ENCODE measurements at regions not wholly inside any gene's neighbourhood (a gene's known extent, or its start where the extent isn't known, plus 50 kb on each side); places are given as distances from the start of the nearest gene placed in this dataset.
"Not testable (repeated sequence)": the region's sequence is repeated elsewhere in the genome, so short reads cannot be mapped to it uniquely, and the experiment has no call there.

GRCh38 chr4:124455671-124456070 is 256.9 kb downstream of the ANKRD50 start:
- Mint-ChIP-seq H3K36me3 (no peaks in the 10 kb centered on the region), H3K9me3 (peaks cover 2 to 11% (median 4%) of the 10 kb centered on the region in 6 donors), H3K27me3 (ENCODE audit: low read depth in 3 of 3) (peaks cover 0 to 2% (median 0%) of the 10 kb centered on the region in 3 donors), H3K27ac (no peak overlapping the region), H3K4me3 (no peak overlapping the region), H3K4me1 (no peaks in the 10 kb centered on the region)
- no peak for DNase-seq

GRCh38 chr4:124459196-124459940 is 253.2 kb downstream of the ANKRD50 start:
- Mint-ChIP-seq H3K4me3 (no peak overlapping the region), H3K27ac (no peak overlapping the region), H3K9me3 (peaks cover 11 to 31% (median 18%) of the 10 kb centered on the region in 6 donors), H3K4me1 (no peaks in the 10 kb centered on the region), H3K36me3 (peaks cover 0 to 3% (median 3%) of the 10 kb centered on the region in 3 donors), H3K27me3 (ENCODE audit: low read depth in 3 of 3) (peaks cover 0 to 2% (median 2%) of the 10 kb centered on the region in 3 donors)
- DNase-seq, result no peak

GRCh38 chr4:124459941-124460310 is 252.6 kb downstream of the ANKRD50 start:
- no peak for DNase-seq
- Mint-ChIP-seq H3K4me3 (no peak overlapping the region), H3K27ac (no peak overlapping the region), H3K36me3 (peaks cover 0 to 3% (median 3%) of the 10 kb centered on the region in 3 donors), H3K9me3 (peaks cover 11 to 31% (median 19%) of the 10 kb centered on the region in 6 donors), H3K4me1 (no peaks in the 10 kb centered on the region), H3K27me3 (ENCODE audit: low read depth in 3 of 3) (peaks cover 0 to 2% (median 2%) of the 10 kb centered on the region in 3 donors)

GRCh38 chr4:124461592-124461991 is 250.9 kb downstream of the ANKRD50 start:
- not testable (repeated sequence) for H3K36me3 Mint-ChIP-seq; H3K27ac Mint-ChIP-seq; H3K27me3 Mint-ChIP-seq (ENCODE audit: low read depth in 3 of 3); H3K4me1 Mint-ChIP-seq; H3K4me3 Mint-ChIP-seq; DNase-seq
- H3K9me3 Mint-ChIP-seq, result peaks cover 9 to 31% (median 19%) of the 10 kb centered on the region in 6 donors

- Mint-ChIP-seq H3K27ac (no peak overlapping the region), H3K4me3 (no peak overlapping the region), H3K27me3 (ENCODE audit: low read depth in 3 of 3) (peaks cover 0 to 2% (median 0%) of the 10 kb centered on the region in 3 donors)
Observed at GRCh38 chr4:124462954-124463828, 249.3 kb downstream of the ANKRD50 start.

GRCh38 chr4:124464836-124465235 is 247.7 kb downstream of the ANKRD50 start:
- Mint-ChIP-seq H3K36me3 (peaks cover 0 to 3% (median 3%) of the 10 kb centered on the region in 3 donors), H3K27ac (no peak overlapping the region), H3K4me3 (no peak overlapping the region), H3K4me1 (no peaks in the 10 kb centered on the region), H3K9me3 (peaks cover 14 to 35% (median 19%) of the 10 kb centered on the region in 6 donors), H3K27me3 (ENCODE audit: low read depth in 3 of 3) (peaks cover 0 to 2% (median 2%) of the 10 kb centered on the region in 3 donors)
- no peak for DNase-seq

More at GRCh38 chr4:124462954-124463828, 249.3 kb downstream of the ANKRD50 start:
- Mint-ChIP-seq H3K9me3 (peaks cover 14 to 31% (median 19%) of the 10 kb centered on the region in 6 donors), H3K4me1 (no peaks in the 10 kb centered on the region), H3K36me3 (peaks cover 0 to 3% (median 3%) of the 10 kb centered on the region in 3 donors)
- DNase-seq, result no peak

- no peaks in the 10 kb centered on the region for H3K4me1 Mint-ChIP-seq
Observed at GRCh38 chr4:124468360-124468759, 244.2 kb downstream of the ANKRD50 start.

GRCh38 chr4:124469981-124470380 is 242.6 kb downstream of the ANKRD50 start:
- no peak for DNase-seq
- Mint-ChIP-seq H3K9me3 (peaks cover 2 to 25% (median 8%) of the 10 kb centered on the region in 6 donors), H3K4me1 (no peaks in the 10 kb centered on the region), H3K36me3 (no peaks in the 10 kb centered on the region), H3K4me3 (no peak overlapping the region), H3K27ac (no peak overlapping the region), H3K27me3 (ENCODE audit: low read depth in 3 of 3) (peaks cover 0 to 2% (median 0%) of the 10 kb centered on the region in 3 donors)

More at GRCh38 chr4:124468360-124468759, 244.2 kb downstream of the ANKRD50 start:
- no peak overlapping the region for H3K27ac Mint-ChIP-seq
- H3K4me3 Mint-ChIP-seq, result no peak overlapping the region
- peaks cover 0 to 2% (median 0%) of the 10 kb centered on the region in 3 donors for H3K27me3 Mint-ChIP-seq (ENCODE audit: low read depth in 3 of 3)
- no peaks in the 10 kb centered on the region for H3K36me3 Mint-ChIP-seq
- no peak for DNase-seq
- H3K9me3 Mint-ChIP-seq, result peaks cover 4 to 24% (median 11%) of the 10 kb centered on the region in 6 donors

- Mint-ChIP-seq H3K36me3 (no peaks in the 10 kb centered on the region), H3K9me3 (peaks cover 0 to 29% (median 4%) of the 10 kb centered on the region in 6 donors), H3K27ac (no peak overlapping the region), H3K4me1 (no peaks in the 10 kb centered on the region), H3K27me3 (ENCODE audit: low read depth in 3 of 3) (peaks cover 0 to 2% (median 0%) of the 10 kb centered on the region in 3 donors), H3K4me3 (no peak overlapping the region)
- DNase-seq, result no peak
Observed at GRCh38 chr4:124478470-124478869, 234.1 kb downstream of the ANKRD50 start.

- no peak for DNase-seq
- peaks cover 0 to 2% (median 0%) of the 10 kb centered on the region in 3 donors for H3K27me3 Mint-ChIP-seq (ENCODE audit: low read depth in 3 of 3)
- H3K36me3 Mint-ChIP-seq, result no peaks in the 10 kb centered on the region
- no peaks in the 10 kb centered on the region for H3K4me1 Mint-ChIP-seq
- H3K27ac Mint-ChIP-seq, result no peak overlapping the region
- no peak overlapping the region for H3K4me3 Mint-ChIP-seq
- peaks cover 0 to 18% (median 4%) of the 10 kb centered on the region in 6 donors for H3K9me3 Mint-ChIP-seq
Observed at GRCh38 chr4:124480061-124480460, 232.5 kb downstream of the ANKRD50 start.

GRCh38 chr4:124481123-124481522 is 231.4 kb downstream of the ANKRD50 start:
- Mint-ChIP-seq H3K4me3 (no peak overlapping the region), H3K36me3 (no peaks in the 10 kb centered on the region), H3K4me1 (no peaks in the 10 kb centered on the region), H3K27me3 (ENCODE audit: low read depth in 3 of 3) (peaks cover 0 to 2% (median 0%) of the 10 kb centered on the region in 3 donors), H3K27ac (no peak overlapping the region), H3K9me3 (peaks cover 0 to 16% (median 4%) of the 10 kb centered on the region in 6 donors)
- no peak for DNase-seq

- DNase-seq, result no peak
- no peaks in the 10 kb centered on the region for H3K4me1 Mint-ChIP-seq
- no peak overlapping the region for H3K27ac Mint-ChIP-seq
- H3K4me3 Mint-ChIP-seq, result no peak overlapping the region
- no peaks in the 10 kb centered on the region for H3K27me3 Mint-ChIP-seq (ENCODE audit: low read depth in 3 of 3)
- peaks cover 0 to 16% (median 3%) of the 10 kb centered on the region in 6 donors for H3K9me3 Mint-ChIP-seq
- H3K36me3 Mint-ChIP-seq, result no peaks in the 10 kb centered on the region
Observed at GRCh38 chr4:124483048-124483906, 229.3 kb downstream of the ANKRD50 start.

- H3K4me1 Mint-ChIP-seq, result no peaks in the 10 kb centered on the region
- H3K27me3 Mint-ChIP-seq (ENCODE audit: low read depth in 3 of 3), result no peaks in the 10 kb centered on the region
- no peak overlapping the region for H3K4me3 Mint-ChIP-seq
- H3K27ac Mint-ChIP-seq, result no peak overlapping the region
- peaks cover 0 to 15% (median 5%) of the 10 kb centered on the region in 6 donors for H3K9me3 Mint-ChIP-seq
- DNase-seq, result no peak
- no peaks in the 10 kb centered on the region for H3K36me3 Mint-ChIP-seq
Observed at GRCh38 chr4:124484008-124484407, 228.5 kb downstream of the ANKRD50 start.

Data from immature natural killer cell (primary cell).